ENCODE measurements at regions not wholly inside any gene's neighbourhood (a gene's known extent, or its start where the extent isn't known, plus 50 kb on each side); places are given as distances from the start of the nearest gene placed in this dataset.

DNA sequence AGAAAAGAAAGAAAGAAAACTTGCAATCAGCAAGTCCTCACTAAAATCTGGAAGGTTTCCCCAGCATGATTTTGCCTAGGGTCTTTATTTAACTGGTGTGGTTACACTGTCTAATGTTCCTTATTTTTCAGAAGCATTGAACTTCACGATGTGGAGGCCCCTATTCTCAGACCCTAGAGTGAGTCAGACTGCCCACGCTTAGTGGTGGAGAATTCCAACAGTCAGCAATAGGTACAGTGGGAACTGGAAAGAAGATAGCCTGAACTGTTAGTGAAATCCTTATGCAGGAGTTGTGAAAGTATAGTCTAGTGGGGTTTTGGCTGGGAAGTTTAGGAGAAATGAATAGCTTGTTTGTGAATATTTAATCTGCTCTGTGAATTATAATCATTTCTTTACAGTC lies 115.0 kb downstream of the FZD1 start:
- TF ChIP-seq EZH2 (IDR thresholded peaks at IDR 0.05; ENCODE audit: borderline replicate concordance, low read depth, low read length, poor library complexity, severe bottlenecking) (no peak), CTCF (conservative IDR thresholded peaks at IDR 0.05; ENCODE audit: low read depth, low read length) (no peak)
- intact Hi-C loops (cut with micrococcal nuclease; ENCODE audit: unreplicated experiment): no loop called here
- BruUV-seq (replicated peaks): no TSS peak
- H3K27me3 ChIP-seq (replicated peaks; ENCODE audit: insufficient read depth, low read depth, low read length, poor library complexity): no peaks in the 10 kb centered on the region
- H3K4me3 ChIP-seq (ENCODE audit: low read depth, low read length, poor library complexity, severe bottlenecking): no peak overlapping the region
- no peaks in the 10 kb centered on the region for H3K36me3 ChIP-seq (ENCODE audit: insufficient read depth, low read length, poor library complexity, severe bottlenecking)
- H3K4me1 ChIP-seq (ENCODE audit: insufficient read depth, low read length, poor library complexity, severe bottlenecking): peaks cover 19% of the 10 kb centered on the region
- DNase-seq (ENCODE audit: low spot score): no peak
- no peak overlapping the region for H3K27ac ChIP-seq (ENCODE audit: low read depth, low read length, poor library complexity, severe bottlenecking)
- CTCF ChIA-PET: no interaction called here
- POLR2A ChIA-PET (ENCODE audit: low non-redundant PET): no interaction called here
- H3K9me3 ChIP-seq (ENCODE audit: low read depth, low read length, poor library complexity, severe bottlenecking): no peaks in the 10 kb centered on the region

DNA sequence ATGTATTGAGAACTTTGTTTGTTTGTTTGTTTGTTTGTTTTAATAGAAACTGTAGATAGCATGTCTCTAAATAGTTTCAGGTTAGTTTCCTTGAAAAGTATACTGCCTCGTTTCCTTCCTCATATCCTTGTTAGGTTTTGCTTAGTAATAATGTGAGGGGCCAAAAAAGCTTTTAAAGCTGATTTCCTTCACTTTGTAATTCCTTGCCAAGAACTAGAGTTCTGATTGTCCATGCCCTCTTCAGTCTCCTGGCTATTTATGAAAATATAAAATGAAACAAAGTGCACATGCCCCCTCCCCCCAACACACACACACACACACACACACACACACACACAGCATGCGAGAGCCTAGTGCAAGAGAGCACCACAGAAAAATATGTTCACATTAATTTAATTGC lies 115.8 kb downstream of the FZD1 start:
- H3K4me1 ChIP-seq (ENCODE audit: insufficient read depth, low read length, poor library complexity, severe bottlenecking): peaks cover 15% of the 10 kb centered on the region
- no peak overlapping the region for H3K4me3 ChIP-seq (ENCODE audit: low read depth, low read length, poor library complexity, severe bottlenecking)
- ChIA-PET POLR2A (ENCODE audit: low non-redundant PET) (no interaction called here), CTCF (no interaction called here)
- no peak for DNase-seq (ENCODE audit: low spot score)
- H3K27me3 ChIP-seq (replicated peaks; ENCODE audit: insufficient read depth, low read depth, low read length, poor library complexity): no peaks in the 10 kb centered on the region
- no peaks in the 10 kb centered on the region for H3K9me3 ChIP-seq (ENCODE audit: low read depth, low read length, poor library complexity, severe bottlenecking)
- no peak overlapping the region for H3K27ac ChIP-seq (ENCODE audit: low read depth, low read length, poor library complexity, severe bottlenecking)
- no peaks in the 10 kb centered on the region for H3K36me3 ChIP-seq (ENCODE audit: insufficient read depth, low read length, poor library complexity, severe bottlenecking)
- no TSS peak for BruUV-seq (replicated peaks)
- intact Hi-C loops (cut with micrococcal nuclease; ENCODE audit: unreplicated experiment): no loop called here
- no peak for TF ChIP-seq EZH2 (IDR thresholded peaks at IDR 0.05; ENCODE audit: borderline replicate concordance, low read depth, low read length, poor library complexity, severe bottlenecking)
- TF ChIP-seq CTCF (conservative IDR thresholded peaks at IDR 0.05; ENCODE audit: low read depth, low read length): no peak

DNA sequence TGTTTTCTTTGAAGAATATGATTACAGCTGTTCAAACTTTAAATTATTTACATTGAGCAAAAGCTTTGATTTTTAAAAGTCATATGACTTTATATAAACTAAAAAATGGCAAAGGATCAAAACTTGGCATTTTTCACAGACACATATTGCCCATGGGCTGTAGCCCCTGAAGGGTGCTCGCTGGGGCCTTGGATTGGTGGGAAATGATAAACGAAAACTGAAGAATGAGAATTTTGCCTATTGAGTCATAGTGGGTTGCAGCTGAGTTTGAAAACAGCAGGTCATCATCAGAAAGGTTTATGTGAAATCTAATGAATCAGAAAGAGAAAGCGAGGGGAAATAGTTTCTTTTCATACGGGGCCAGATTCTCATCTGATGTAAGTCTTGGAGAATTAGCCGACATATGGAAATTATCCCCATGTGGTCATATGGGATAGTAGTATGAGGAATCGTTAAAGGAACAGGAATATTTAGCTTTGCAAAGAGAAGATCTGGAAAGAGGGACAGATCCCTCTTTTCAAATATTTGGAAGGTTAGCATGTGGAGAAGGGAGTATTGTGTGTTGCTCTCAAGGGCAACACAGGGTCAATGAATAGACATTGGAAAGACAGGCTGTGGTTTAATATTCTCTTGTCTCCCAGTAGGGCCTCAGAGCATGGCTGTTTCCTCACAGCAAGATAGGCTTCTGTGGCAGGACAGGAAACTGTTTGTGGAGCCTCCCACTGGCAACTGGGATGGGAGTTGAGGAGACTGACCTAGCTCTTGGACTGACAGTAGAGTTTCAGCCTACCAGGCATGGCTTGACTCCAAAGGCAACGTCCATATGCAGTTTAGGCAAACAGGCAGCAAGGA lies 119.0 kb downstream of the FZD1 start:
- Histone ChIP-seq H3K9me3 (ENCODE audit: low read depth, low read length, poor library complexity, severe bottlenecking) (no peaks in the 10 kb centered on the region), H3K27me3 (replicated peaks; ENCODE audit: insufficient read depth, low read depth, low read length, poor library complexity) (no peaks in the 10 kb centered on the region), H3K4me1 (ENCODE audit: insufficient read depth, low read length, poor library complexity, severe bottlenecking) (peaks cover 15% of the 10 kb centered on the region), H3K4me3 (ENCODE audit: low read depth, low read length, poor library complexity, severe bottlenecking) (no peak overlapping the region), H3K27ac (ENCODE audit: low read depth, low read length, poor library complexity, severe bottlenecking) (no peak overlapping the region), H3K36me3 (ENCODE audit: insufficient read depth, low read length, poor library complexity, severe bottlenecking) (no peaks in the 10 kb centered on the region)
- intact Hi-C loops (cut with micrococcal nuclease; ENCODE audit: unreplicated experiment): no loop called here
- POLR2A ChIA-PET (ENCODE audit: low non-redundant PET): no interaction called here
- peak; percentile 62 for DNase-seq (ENCODE audit: low spot score)
- CTCF ChIA-PET: no interaction called here
- TF ChIP-seq EZH2 (IDR thresholded peaks at IDR 0.05; ENCODE audit: borderline replicate concordance, low read depth, low read length, poor library complexity, severe bottlenecking): no peak
- TF ChIP-seq CTCF (conservative IDR thresholded peaks at IDR 0.05; ENCODE audit: low read depth, low read length): no peak
- BruUV-seq (replicated peaks): no TSS peak

Data from A673 (cell line).